Heart left ventricle (tissue), 13 donors: ENCODE measurements at regions not wholly inside any gene's neighbourhood (a gene's known extent, or its start where the extent isn't known, plus 50 kb on each side); places are given as distances from the start of the nearest gene placed in this dataset.
A peak's percentile ranks its signal among the peaks of the same experiment; 100 is the strongest.

Experiments used
- POLR2A ChIP-seq, 2 donors: fragments of 450-650 bp; IDR thresholded peaks; one replicate each; pipeline ENCODE4 v1.6.1; 2017; ENCODE audit warnings: antibody characterized with exemption in 2 of 2, mild to moderate bottlenecking in 2 of 2, moderate library complexity in 2 of 2
- TF ChIP-seq, protein P1 (sequence below), 12 donors: fragments of 200-600 bp; sonication (generic) in 4 of 12; IDR thresholded peaks; one replicate each; pipeline versions ENCODE4 v1.5.0 to v1.8.0; 2018 to 2022; ENCODE audit warnings: antibody characterized with exemption in 12 of 12, mild to moderate bottlenecking in 5 of 12
- donor health status: ischemic (EF 13 %, LVEDD 7.1; RV severe dilation, severe dysfunction).
- donor health status: DM: no; HTN: yes; CAD: no.
- donor health status: DM: no; HTN: no; CAD: no.
- donor health status: ischemic (EF 25% LVEDD 6.9; RV normal size, moderate dysfunction).
- donor health status: ischemic (EF 25% LVEDD 5.7; RV mildly dilated, moderate dysfunction).
- donor health status: ischemic (EF 35%, LVEDD 5.7; RV mildly dilated, moderate dysfunction).
- donor health status: nonischemic (EF 11% LVEDD 7.7; RV severe dilation, severe dysfunction).
- donor health status: DM: yes; HTN: yes; CAD: no.
- donor health status: PGD.
- donor health status: ischemic (EF 29% LVEDD 5.4; RV normal size, mild dysfunction).
- donor health status: nonischemic (EF 23%, LVEDD 6.1; RV moderate dilation, normal function).

DNA sequence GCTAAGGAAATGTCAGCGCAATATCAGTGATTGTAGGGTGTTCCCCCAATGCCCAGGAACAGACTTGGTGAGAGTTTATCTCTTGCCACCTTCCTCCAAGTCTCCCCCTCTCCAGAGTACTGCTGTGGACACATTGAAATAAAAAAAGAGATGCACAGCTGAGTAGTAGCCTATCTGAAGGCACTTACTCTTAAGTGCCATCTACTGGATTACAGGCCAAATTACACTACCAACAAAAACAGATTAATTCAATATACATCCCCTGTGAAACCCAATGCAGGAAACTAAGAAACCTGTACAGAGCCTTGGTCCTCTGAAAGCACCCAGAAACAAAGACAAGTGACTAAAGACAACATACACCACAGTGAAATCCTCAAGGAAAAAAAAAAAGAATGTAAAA lies 460.3 kb downstream of the ZIC3 start:
- TF ChIP-seq, protein P1, sequence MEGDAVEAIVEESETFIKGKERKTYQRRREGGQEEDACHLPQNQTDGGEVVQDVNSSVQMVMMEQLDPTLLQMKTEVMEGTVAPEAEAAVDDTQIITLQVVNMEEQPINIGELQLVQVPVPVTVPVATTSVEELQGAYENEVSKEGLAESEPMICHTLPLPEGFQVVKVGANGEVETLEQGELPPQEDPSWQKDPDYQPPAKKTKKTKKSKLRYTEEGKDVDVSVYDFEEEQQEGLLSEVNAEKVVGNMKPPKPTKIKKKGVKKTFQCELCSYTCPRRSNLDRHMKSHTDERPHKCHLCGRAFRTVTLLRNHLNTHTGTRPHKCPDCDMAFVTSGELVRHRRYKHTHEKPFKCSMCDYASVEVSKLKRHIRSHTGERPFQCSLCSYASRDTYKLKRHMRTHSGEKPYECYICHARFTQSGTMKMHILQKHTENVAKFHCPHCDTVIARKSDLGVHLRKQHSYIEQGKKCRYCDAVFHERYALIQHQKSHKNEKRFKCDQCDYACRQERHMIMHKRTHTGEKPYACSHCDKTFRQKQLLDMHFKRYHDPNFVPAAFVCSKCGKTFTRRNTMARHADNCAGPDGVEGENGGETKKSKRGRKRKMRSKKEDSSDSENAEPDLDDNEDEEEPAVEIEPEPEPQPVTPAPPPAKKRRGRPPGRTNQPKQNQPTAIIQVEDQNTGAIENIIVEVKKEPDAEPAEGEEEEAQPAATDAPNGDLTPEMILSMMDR (IDR thresholded peaks at IDR 0.05), result peak in 10 of 12 donors; percentile 16 to 41 (median 30)
- TF ChIP-seq POLR2A (IDR thresholded peaks at IDR 0.05), result no peak
